ENCODE measurements at regions not wholly inside any gene's neighbourhood (a gene's known extent, or its start where the extent isn't known, plus 50 kb on each side); places are given as distances from the start of the nearest gene placed in this dataset.
A peak's percentile ranks its signal among the peaks of the same experiment; 100 is the strongest.

DNA sequence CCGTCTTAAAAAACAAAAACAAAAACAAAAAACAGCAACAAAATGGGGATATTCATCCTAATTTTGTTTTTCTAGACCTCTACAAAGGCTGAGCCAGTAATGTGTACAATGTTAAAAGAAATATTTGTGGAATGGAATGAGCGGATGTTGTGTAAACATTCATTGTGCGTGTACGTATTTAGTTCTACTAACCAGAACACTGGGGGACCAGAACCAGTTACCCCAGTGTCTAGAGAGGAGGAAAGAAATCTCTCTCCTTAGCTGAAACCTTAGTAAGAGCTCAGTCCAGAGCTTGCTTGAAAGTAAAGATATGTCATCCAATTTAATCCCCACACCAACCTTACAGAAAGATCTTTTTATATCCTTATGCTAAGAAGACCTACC is 106.7 kb upstream of the CPEB4 start:
- DNase-seq (ENCODE audit: low read depth in 2 of 2), result no peak

DNA sequence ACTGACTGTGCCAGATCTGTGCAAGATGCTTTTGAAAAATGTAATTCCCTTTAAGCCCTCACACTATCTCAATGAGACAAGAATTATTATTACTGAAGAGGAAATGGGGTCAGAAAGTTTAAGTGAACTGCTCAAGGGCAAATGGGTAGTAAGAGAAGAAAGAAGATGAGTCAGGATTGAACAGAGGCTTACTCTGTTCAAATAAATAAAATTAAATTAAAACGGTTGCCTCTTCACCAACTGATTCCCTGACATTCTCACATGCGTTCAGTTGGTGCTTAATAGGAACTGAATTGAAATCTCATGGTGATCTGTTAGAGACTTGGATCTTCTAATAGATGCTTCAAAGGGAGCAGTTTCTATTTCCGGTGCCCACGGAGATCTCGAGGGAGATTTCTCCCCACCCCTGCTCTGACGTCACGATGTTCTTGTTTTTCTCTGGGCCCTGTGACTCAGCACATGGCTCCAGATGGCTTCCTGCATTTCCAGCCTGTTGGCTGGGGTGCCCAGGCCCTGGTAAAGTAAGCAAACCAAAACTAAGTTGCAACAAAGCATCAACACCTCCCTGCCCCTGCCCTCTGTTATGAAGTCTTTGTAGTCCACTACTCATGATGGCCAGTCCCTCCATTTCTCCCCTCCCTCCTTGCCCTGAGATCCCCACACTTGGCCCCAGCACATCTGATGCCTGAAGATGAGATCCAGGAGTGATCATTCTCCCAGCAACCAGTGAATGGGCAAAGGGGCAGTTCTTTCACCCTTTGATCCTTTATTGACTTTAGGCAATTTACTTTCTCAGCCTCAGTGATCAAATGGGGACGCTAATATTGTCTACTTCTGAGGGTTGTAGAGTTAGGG is 106.1 kb upstream of the CPEB4 start:
- peak; percentile 32 to 60 for DNase-seq (ENCODE audit: low read depth in 2 of 2)

DNA sequence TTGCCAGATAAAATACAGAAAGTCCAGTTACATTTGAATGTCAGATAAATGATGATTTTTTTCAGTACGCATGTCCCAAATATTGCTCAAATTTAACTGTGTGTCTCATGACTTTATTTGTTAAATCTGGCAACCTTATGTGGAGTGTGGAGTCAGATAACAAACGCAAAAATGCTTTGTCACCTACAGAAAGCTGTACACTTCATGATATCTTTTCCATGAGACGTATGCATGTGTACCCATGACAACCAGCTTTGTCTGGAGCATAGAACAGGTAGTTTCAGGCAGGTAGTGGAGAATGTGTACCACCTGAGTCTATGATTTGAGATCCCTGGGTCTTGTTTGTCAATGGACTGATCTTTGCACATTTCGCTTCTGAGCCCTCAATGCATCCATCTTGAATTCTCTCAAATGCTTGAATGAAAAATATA is 105.5 kb upstream of the CPEB4 start:
- no peak for DNase-seq (ENCODE audit: low read depth in 2 of 2)

DNA sequence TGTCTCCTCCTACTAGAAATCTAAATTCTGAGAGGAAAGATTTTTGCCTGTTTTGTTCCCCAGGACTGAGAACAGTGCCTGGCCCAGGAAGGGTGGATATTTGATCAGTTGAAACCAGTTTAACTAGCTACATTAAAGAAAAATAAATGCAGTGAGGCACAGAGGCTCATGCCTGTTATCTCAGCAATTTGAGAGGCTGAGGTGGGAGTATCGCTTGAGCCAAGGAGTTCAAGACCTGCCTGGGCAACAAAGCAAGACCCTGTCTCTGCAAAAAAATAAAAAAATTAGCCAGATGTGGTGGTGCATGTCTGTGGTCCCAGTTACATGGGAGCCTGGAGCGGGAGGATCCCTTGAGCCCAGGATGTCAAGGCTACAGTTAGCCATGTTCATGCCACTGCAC is 104.8 kb upstream of the CPEB4 start:
- DNase-seq (ENCODE audit: low read depth in 2 of 2), result no peak

DNA sequence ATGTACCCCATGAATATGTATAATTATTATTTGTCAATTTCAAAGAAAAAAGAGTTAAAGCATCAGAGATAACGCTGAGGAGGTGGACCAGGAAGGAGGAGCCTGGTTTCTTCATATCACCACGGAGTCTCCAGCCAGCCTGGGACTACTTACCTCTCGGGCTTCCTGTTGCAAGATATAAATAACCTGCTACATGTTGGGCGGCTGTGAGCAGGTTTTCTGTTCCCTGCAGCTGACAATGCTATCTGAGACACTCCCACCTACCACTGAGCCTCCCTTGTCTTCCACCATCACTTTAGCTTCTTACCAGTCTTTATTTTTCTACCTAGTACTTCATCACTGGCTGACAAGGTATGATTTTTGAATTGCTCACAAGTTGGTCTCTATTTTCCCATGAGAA is 102.7 kb upstream of the CPEB4 start:
- no peak for DNase-seq (ENCODE audit: low read depth in 2 of 2)

DNA sequence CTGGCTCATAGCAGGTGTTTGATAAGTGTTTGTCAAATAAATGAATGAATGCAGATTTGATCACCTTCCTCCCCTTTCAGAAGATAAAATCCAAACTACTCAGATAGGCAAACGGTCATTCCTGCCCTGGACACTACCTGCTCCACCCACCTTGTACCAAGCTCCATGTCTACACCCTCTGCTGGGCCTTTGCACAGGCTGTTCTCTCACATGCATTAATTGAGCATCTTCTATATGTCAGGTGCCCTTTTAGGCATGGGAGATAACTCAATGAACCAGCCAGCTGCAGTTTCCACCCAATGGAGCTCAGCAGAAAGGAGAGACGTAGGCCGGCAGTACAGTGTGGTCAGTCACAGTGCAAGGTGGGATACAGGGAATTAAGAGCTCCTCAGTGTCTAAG is 102.3 kb upstream of the CPEB4 start:
- no peak for DNase-seq (ENCODE audit: low read depth in 2 of 2)

DNA sequence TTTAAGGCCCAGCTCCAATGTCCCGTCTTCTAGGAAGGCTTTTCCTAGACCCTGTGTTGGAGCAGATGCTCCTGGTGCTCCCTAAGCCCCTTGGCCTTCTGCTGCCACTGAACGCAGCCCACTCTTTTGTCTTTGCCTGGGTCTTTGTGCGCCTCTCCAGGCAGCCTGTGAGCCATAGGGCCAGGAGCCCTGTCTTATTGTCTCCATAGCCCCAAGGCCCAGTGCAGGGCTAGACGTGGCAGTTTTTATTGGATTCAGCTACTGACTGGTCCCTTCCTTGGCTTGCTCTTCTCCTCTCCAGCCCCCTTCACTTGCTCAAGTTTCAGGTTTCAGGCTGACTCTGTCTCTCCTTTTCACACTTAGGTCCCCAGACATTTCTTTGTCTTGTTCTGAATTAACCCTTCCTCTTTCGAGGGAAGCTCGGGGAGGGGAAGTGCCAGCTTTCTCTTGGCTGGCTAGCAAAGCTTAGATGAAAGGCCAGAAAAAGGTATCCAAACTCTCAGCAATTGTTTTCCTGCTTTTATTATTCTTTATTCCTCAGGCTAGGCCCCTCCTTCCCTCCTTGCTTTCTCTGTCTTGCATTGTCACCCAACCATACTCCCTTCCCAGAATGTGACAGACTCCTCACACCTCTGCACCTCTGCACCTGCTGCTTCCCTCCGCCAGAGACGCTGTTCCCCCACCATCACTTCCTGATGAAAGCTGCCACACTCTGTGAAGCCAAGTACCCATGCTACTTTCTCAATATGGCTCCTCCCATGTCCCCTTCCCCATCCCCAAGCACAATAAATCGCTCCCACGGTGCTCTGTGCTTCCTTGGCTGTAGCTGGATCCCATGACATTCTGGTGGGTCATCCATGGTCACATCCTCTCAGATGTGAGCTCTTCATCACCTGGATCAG is 101.6 kb upstream of the CPEB4 start:
- no peak for DNase-seq (ENCODE audit: low read depth in 2 of 2)

DNA sequence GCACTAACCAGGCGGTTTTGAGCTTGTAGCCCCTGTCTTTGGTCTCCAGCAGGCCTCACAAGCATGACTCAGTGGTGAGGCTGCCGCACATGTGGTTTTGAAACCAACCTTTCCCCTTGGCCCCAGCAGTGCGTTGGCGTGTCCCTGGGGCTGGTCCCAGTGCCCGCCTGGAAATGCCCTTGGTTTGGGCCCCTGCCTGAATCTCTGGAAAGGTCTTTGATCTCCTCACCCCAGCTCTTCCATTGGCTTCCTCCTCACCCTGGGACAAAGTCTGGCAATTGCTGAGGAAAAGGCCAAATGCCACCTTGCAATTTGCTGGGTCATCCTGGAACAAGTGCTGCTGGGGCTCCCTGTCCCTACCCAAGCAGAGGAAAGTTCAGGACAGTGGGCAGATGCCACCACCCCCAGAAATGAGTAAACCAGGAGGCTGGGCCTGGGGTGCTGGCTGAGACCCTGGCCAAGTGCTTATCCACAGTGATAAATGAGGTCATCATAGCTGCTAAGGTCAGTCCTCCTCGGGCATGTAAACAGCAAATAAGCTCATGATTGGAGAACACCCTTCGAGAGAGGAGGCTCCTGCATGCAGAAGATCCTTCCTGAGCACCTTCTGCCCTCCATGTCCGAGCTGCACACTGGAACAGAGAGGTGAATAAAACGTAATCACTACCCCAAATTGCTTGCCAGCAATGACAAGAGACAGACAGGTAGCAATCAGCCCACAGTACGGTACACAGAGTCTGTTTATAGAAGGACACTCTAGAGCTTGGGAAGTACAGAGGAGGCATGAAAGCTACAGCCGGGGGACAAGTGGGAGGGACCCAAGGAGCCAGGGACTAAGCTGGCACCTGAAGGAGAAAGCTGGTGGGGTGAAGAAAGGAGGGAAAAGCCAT is 98.9 kb upstream of the CPEB4 start:
- no peak for DNase-seq (ENCODE audit: low read depth in 2 of 2)

DNA sequence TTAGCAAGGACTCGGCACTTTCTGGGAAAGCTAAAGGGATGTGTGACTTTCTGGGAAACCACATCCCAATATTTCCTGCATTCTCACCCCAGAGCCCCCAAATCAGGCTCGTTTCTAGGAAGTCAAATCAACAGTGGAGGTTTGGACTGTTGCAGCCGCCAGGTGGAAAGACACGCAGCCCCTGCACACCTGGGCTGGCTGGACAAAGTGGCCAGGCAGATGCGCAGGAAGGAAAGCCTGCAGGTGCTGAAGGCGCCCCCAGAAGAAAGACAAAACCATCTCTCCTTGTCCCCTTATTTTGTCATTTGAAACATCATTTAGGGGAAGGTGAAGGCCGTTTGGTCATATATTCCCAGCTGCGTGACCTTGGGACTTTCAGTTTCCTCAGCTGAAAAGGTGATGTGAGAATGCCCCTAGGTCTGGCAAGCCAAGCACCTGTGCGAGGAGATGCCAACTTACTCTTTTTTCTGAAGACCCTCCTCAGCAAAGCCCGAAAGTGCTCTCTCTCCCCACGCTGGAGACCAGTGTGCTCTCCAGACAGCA is 97.9 kb upstream of the CPEB4 start:
- DNase-seq (ENCODE audit: low read depth in 2 of 2), result no peak

DNA sequence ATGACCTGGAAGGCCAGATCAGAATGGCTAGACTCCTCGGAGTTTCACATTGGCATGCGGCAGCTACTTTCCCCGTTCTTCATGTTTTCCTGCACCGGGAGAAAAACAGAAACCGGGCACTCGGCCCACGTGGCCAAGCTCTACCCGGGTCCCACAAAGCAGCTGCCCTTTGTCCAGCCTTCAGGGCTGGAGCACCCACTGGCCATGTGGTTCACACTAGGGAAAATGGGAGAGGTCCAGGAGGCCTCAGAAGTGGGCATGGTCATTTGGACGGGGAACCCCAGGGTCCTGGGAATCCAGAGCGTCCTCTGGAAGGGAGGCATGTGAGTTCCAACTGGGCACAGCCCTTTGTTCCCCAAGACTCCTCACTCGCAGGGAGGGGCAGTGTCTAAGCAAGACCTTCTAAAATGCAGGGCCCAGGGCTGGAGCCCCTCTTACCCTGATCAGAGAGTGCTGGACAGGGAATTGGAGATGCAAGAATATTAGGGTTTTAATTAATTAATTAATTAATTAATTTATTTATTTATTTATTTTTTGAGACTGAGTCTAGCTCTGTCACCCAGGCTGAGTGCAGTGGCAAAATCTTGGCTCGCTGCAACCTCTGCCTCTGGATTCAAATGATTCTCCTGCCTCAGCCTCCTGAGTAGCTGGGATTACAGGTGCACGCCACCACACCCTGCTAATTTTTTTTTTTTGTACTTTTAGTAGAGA is 97.2 kb upstream of the CPEB4 start:
- no peak for DNase-seq (ENCODE audit: low read depth in 2 of 2)

DNA sequence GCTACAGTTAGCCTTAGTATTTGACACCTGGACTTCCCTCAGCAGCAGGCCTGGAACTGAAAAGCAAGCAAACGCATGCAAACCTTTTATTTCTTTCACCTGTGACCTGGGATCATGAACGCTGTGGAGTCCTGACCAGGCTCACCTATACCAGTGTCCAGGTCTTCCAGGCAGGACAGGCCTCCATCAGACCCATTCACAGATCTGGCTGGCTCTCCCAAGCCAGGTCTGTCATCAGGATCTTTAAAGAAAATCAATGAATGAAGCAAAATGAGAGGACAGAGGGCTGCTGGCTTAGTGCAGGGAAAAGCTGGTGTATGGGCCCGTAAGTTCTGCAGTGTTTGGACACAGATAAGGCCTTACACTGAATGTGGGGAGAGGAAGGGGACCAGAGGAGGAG is 96.3 kb upstream of the CPEB4 start:
- no peak for DNase-seq (ENCODE audit: low read depth in 2 of 2)

DNA sequence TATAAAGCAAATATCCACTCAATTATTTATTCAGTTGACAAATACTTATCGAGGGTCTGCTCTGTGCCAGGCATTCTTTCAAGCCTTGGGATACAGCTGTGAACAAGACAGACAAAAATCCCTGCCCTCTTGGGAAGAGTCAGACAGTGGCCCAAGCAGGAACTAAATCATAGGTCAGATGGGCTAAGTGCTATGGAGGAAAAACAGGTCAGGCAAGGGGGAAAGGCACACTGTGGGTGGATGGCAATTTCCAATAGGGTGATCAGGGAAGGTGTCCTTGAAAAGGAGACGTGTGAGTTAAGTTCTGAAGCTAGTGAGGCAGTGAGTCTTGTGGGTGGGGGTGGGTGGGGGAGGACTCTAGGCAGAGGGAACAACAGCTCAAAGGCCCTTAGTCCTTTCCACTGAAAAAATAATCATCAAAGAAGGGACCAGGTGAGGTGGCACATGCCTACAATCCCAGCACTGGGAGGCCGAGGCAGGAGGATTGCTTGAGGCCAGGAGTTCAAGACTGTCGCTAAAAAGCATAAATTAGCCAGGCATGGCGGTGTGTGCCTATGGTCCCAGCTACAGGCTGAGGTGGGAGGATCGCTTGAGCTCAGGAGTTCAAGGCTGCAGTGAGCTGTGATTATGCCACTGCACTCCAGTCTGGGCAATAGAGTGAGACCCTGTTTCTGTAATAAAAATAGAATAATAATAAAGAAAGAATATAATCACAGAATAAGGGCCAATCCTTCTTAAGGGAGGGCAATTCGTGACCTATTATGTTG is 95.2 kb upstream of the CPEB4 start:
- DNase-seq (ENCODE audit: low read depth in 2 of 2), result no peak

DNA sequence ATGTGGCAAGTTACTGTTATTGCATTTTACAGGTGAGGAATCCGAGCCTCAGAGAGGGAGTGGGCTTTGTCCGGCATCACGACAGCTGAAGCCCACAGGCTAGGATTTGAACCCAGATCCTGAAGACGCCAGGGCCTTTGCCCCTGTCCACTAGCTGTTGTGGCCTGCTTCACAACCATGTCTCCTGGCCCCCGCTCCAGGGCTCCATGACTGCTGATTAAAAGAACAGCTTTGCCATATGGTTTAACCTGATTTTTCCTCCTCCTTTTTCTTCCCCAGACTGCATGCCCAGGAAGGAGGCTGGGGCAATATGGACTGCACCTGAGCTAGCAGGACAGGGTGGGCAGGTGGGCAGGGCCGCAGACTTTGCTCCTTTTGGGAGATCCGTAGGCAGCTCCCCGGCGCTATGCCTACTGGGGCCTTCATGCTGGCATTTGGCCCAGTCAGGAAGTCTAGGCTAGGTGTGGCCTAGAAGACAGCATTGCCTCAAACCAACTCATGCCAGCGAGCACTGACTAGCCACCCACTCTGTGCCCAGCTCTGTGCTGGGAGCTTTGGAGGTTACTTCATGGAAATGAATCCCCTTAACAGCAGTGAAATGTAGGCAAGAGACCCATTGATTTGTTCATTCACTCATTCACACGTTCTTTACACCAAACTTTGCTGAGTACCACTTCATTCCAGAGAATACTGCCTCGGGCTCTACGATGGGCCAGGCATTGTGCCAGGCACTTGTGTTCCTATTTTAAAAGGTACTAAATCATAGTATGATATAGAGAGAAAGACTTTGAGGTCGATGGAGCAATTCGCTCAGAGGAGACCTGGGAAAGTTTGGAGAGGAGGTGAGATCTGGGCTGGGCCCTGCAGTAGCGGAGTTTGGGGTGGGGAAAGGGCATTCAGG is 94.3 kb upstream of the CPEB4 start:
- DNase-seq (ENCODE audit: low read depth in 2 of 2), result no peak

DNA sequence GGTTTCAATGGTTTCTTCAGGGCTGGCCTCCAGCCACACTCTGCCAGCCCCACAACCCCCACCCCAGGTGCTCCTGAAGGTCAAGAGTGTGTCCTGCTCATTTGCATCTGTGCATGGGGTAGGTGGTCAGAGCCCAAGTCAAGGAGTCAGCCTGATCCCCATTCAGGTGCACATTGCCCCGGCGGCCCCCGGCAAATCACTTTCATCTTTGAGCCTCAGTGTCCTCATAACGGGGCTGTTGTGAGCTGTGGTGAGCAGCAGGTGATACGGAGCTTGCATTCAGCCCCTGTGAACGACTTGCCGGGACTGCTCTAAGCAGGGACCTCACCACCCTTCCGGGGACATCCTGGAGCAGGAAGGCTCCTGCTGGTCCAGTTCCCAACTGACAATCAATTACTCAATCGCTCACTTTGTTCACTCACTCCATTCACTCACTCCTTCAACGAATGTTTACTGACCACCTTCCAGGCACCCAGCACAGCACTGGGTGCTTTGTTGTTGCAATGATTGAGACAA is 93.2 kb upstream of the CPEB4 start:
- DNase-seq (ENCODE audit: low read depth in 2 of 2), result no peak

DNA sequence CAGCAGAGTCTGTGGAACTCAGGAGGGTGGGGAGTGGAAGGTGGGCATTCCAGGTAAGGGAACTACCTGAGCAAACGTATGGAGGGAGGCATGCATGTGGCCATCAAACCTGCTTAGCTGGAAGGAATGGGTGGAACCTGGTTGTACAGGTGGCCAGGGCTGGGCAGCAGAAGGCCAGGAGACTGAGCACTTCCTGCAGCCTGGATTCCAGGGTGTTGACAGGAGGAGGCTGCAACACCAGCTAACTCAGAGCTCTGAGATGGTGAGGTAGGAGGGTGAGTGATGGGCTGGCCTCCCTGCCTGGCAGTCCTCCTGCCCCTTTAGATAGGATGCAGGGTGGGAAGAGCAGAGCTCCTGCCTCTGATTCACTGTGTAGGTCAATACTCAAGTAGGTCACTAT is 92.5 kb upstream of the CPEB4 start:
- DNase-seq (ENCODE audit: low read depth in 2 of 2), result no peak

DNA sequence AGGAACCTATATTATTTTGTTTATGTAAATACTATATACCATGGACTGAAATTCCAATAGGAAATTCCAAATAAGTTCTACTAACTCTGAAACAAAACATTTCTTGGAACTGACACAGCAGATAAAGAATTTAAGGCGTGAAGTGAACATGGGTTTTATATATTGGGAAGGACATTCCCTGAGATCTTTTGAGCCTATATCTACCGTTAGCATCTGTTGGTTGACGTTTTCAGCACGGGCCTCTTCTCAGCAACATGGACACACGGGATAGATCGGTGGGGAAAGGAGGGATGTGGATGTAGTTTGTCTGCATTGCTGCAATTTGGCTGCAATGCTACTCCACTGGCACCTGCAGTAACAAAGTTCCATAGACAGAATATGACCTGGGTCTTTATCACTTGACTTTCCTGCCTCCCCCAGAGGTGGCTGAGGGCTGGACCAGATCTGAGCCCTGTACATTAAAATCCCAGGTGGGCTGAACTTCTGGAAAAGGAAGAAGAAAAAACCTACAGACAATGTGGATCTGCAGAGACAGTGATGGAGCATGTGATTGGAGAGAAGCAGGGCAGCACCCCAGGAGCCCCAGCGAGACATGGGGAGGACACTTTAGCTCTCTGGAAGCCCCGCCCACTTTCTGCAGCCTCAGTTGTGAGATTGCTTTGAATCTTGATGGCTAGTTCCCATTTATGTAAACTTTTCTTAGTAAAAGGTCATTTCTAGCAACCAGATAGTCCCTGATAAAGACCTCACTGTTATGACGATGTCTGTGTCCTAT is 91.2 kb upstream of the CPEB4 start:
- DNase-seq (ENCODE audit: low read depth in 2 of 2), result no peak

DNA sequence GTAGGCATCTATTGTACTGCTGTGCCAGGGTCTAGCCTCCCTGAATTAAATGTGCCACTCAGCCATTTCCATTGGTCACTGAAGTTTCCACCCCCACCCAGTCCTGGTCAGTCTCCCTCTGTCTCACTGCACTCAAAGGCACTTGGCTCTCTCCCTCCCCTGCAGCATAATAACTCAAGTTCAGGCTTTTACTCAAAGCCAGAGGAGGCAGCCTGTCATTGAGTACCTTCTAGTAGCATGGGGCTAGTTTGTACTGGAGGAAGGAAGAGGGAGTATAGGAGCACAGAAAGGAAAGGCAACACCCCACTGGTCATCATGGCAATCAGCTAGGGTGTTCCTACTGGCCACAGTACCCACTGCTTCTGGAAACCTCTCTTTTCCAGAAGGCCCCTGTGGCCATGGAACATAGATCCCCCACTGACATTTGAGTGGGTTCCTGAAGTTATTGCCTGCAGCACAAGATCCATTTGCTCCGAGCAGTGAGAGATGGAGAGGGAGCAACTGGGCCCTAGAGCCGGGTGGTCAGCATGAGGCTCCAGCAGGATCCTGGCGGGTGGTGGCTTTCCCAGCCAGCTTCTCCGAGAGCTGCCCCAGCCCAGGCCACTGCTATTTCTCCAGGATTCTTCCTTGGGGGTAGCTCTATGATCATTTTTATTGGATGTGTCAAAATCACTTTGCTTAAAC is 89.9 kb upstream of the CPEB4 start:
- DNase-seq (ENCODE audit: low read depth in 2 of 2), result no peak

DNA sequence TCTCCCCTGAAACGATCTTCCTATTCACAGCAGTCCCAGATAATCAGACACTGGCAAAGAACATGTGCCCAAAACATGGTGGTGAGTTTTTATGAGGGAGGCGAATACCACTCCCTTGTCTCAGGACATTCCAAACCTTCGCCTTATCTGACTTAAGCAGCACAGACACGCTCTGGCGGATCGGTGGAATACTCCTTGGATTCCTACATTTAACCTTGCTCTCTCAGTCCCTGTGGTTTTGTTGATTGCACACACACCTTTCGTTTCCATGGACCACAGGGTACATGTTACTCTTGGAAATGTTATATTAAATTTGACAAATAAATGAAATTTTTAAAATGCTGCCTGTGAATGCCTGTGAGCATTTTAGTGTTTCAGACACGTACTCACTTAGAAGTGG is 87.8 kb upstream of the CPEB4 start:
- no peak for DNase-seq (ENCODE audit: low read depth in 2 of 2)

Measured in stimulated activated CD4-positive, alpha-beta T cell treated with anti-CD3 and anti-CD28 coated beads, Interleukin-1b, Interleukin-23, amount 100 ng/mL, for 4 hours (primary cell).